SH-SY5Y (cell line): ENCODE measurements at regions not wholly inside any gene's neighbourhood (a gene's known extent, or its start where the extent isn't known, plus 50 kb on each side); places are given as distances from the start of the nearest gene placed in this dataset.

ENCODE experiments used
- GATA2 ChIP-seq: IDR thresholded peaks from 2 replicates; pipeline ENCODE4 v1.6.1; 2011; ENCODE audit warnings: mild to moderate bottlenecking, low read depth, low read length
- GATA3 ChIP-seq: IDR thresholded peaks from 2 replicates; pipeline ENCODE4 v1.6.1; 2011; ENCODE audit warnings: low read depth, mild to moderate bottlenecking, low read length, moderate library complexity

GRCh38 chr3:124091716-124092115 lies 99.8 kb upstream of the ROPN1 start:
- TF ChIP-seq GATA3 (no peak), GATA2 (no peak)
